LNCAP (cell line): ENCODE measurements at regions not wholly inside any gene's neighbourhood (a gene's known extent, or its start where the extent isn't known, plus 50 kb on each side); places are given as distances from the start of the nearest gene placed in this dataset.

Source experiments
- CTCF ChIP-seq: fragments of 450-650 bp; IDR thresholded peaks from 2 replicates; pipeline ENCODE4 v1.5.1; 2017; ENCODE audit warnings: mild to moderate bottlenecking

DNA sequence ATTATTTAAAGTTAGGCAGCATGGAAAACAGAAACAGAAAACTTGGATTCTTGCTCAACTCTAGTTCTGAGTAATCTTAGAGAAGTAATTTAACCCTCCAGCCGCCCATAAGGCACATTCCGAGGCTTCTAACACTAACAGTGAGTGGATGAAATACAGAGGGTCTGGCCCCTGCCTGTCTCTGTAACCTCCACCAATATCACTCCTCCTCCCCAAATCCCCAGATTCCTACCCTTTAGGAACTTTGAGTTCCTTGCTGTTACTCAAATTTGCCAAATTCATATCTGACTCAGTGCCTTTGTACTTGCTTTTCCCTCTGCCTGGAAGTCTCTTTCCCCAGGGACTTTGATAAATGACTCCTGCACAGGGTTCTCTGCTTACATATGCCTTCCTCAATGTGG is 112.5 kb upstream of the TGFBR2 start:
- TF ChIP-seq CTCF = no peak

- no peak for TF ChIP-seq CTCF
Measured at GRCh38 chr3:30495172-30496065, 111.0 kb upstream of the TGFBR2 start.

GRCh38 chr3:30496066-30496966 is 110.1 kb upstream of the TGFBR2 start:
- no peak for TF ChIP-seq CTCF

DNA sequence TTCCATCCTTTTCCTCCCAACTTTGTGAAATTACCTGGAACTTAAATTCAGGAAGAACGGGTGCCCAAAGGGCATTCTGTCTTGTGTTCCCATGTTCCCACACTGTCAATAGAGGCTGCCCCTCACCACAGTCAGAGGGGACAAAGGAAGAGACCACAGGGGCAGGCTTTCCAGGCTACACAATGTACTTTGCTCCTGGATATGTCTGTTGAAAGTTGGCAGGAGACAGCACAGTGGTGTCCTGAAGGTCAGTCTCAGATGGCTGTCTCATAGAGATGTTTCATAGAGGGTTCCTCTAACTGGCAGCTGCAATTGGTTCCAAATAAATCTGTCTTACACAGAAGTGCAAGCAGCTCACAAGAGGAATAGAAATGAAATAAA is 107.8 kb upstream of the TGFBR2 start:
- no peak for TF ChIP-seq CTCF

- no peak for TF ChIP-seq CTCF
Measured at GRCh38 chr3:30500666-30501399, 105.6 kb upstream of the TGFBR2 start.

- no peak for TF ChIP-seq CTCF
Measured at GRCh38 chr3:30501526-30501925, 104.9 kb upstream of the TGFBR2 start.

DNA sequence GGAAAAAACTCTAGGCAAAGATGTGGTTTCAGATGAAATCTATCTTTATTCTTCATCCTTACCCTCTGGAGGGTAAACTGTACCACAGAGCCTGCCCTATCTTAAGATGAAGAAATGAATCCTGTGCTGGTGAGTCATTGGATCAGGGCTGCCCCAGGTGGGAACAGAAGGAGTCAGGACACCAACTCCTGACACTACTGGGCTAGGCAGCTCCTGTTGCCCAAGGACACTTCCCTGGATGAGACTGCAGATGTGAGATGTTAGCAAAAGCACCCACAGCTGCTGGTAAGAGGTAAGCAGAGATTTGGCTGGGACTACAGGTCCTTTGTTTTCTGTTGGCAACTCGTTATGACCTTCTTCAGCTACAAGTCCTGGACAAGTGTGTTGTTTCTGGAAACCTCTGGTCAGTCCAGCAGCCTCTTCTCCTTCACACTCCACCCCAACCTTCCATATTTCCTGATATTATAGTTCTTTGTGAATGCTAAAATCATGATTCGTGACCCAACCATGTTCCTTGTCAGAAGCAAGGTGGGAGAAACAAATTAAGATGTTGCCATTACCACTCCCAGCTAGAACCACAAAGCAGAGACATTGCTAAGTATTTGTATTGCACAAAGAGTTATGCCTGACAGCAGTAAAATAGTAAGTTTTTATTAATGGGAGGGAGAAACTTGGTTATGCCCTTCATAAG is 104.2 kb upstream of the TGFBR2 start:
- TF ChIP-seq CTCF = no peak
